Gastrocnemius medialis (tissue), 4 donors: ENCODE measurements at regions not wholly inside any gene's neighbourhood (a gene's known extent, or its start where the extent isn't known, plus 50 kb on each side); places are given as distances from the start of the nearest gene placed in this dataset.

Source experiments
- ATAC-seq, 2 donors: fragments of 150-250 bp; one replicate each; pipeline ENCODE4 v1.9.1; 2016
- DNase-seq, 2 donors: peaks; one replicate each; pipeline ENCODE4 v3.0.0-alpha.2; 2019
- H3K27ac ChIP-seq, 4 donors: fragments of 200-600 bp; sonication (generic); 1 replicate in 1 of 4; 2 replicates in 3 of 4; pipeline ENCODE4 v1.5.1; 2016 to 2018; ENCODE audit warnings: mild to moderate bottlenecking in 2 of 4, moderate library complexity in 1 of 4
- H3K27me3 ChIP-seq, 3 donors: fragments of 200-600 bp; sonication (generic) in 2 of 3; 1 replicate in 1 of 3; 2 replicates in 2 of 3; pipeline versions ENCODE4 v1.5.1 to v1.6.0; 2016 to 2019; ENCODE audit warnings: mild to moderate bottlenecking in 1 of 3, moderate library complexity in 1 of 3
- H3K36me3 ChIP-seq, 2 donors: fragments of 200-600 bp; sonication (generic) in 1 of 2; one replicate each; pipeline ENCODE4 v1.5.1; 2017 to 2018
- H3K4me1 ChIP-seq, 2 donors: fragments of 200-600 bp; sonication (generic) in 1 of 2; one replicate each; pipeline ENCODE4 v1.5.1; 2016 to 2017; ENCODE audit warnings: mild to moderate bottlenecking in 2 of 2
- H3K4me3 ChIP-seq, 4 donors: fragments of 200-600 bp; sonication (generic) in 3 of 4; 1 replicate in 1 of 4; 2 replicates in 3 of 4; pipeline ENCODE4 v1.5.1; 2016 to 2019; ENCODE audit warnings: mild to moderate bottlenecking in 2 of 4
- H3K9me3 ChIP-seq, 3 donors: fragments of 200-600 bp; sonication (generic) in 2 of 3; 1 replicate in 1 of 3; 2 replicates in 2 of 3; pipeline ENCODE4 v1.5.1; 2016 to 2019
- POLR2A ChIP-seq, 2 donors: fragments of 450-650 bp; IDR thresholded peaks; one replicate each; pipeline ENCODE4 v1.6.1; 2017; ENCODE audit warnings: antibody characterized with exemption in 2 of 2, mild to moderate bottlenecking in 2 of 2, moderate library complexity in 2 of 2
- in situ Hi-C, 4 donors: fragments of 200-750 bp; cut with MboI; loops; one replicate each; pipeline versions ENCODE4 v1.15.0 to v1.8.0; 2017; ENCODE audit warnings: low sequenced_read_pairs in 4 of 4
- intact Hi-C: fragments of 100-400 bp; cut with DNase I; formaldehyde crosslinking; loops from one replicate; pipeline ENCODE4 v1.15.1; 2023; ENCODE audit warnings: low total_unique reads
- TF ChIP-seq, protein P1 (sequence below), 5 experiments: fragments of 450-650 bp in 3 of 5; fragments of 200-600 bp in 2 of 5; sonication (generic) in 2 of 5; IDR thresholded peaks in 4 of 5; conservative IDR thresholded peaks in 1 of 5; 1 replicate in 4 of 5; 2 replicates in 1 of 5; pipeline ENCODE4 v1.5.1; 2016 to 2019; ENCODE audit warnings: antibody characterized with exemption in 5 of 5, mild to moderate bottlenecking in 3 of 5, moderate library complexity in 3 of 5

DNA sequence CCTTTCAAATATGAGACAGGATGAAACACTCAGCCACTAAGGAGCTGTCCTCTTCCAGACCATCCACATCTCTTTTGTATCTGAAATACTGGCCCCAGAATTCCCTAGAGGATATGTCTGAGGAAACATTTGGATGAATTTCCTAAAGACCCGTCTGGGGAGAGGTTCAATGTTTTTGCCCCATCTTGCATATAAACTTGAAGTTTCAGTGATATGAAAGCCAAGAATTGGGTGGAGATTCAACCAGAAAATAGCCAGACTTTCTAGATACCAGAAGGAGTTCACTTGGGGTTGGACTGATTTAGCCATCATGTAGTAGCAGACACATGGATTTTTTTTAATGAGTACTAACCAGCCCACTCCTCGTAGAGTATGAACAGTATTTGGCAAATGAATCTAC, 182.0 kb downstream of the PLPP3 start:
- intact Hi-C loops (no loop called here), in situ Hi-C loops (no loop called here)
- Histone ChIP-seq H3K36me3 (no peaks in the 10 kb centered on the region), H3K4me3 (no peak overlapping the region), H3K27me3 (no peaks in the 10 kb centered on the region), H3K4me1 (peaks cover 0 to 12% of the 10 kb centered on the region in 2 donors), H3K9me3 (no peaks in the 10 kb centered on the region), H3K27ac (no peak overlapping the region)
- ATAC-seq = peak; percentile 48 to 60
- no peak for DNase-seq
- TF ChIP-seq POLR2A (IDR thresholded peaks at IDR 0.05) = no peak
- TF ChIP-seq, protein P1, sequence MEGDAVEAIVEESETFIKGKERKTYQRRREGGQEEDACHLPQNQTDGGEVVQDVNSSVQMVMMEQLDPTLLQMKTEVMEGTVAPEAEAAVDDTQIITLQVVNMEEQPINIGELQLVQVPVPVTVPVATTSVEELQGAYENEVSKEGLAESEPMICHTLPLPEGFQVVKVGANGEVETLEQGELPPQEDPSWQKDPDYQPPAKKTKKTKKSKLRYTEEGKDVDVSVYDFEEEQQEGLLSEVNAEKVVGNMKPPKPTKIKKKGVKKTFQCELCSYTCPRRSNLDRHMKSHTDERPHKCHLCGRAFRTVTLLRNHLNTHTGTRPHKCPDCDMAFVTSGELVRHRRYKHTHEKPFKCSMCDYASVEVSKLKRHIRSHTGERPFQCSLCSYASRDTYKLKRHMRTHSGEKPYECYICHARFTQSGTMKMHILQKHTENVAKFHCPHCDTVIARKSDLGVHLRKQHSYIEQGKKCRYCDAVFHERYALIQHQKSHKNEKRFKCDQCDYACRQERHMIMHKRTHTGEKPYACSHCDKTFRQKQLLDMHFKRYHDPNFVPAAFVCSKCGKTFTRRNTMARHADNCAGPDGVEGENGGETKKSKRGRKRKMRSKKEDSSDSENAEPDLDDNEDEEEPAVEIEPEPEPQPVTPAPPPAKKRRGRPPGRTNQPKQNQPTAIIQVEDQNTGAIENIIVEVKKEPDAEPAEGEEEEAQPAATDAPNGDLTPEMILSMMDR (IDR thresholded peaks at IDR 0.05 in 4 of 5, conservative IDR thresholded peaks at IDR 0.05 in 1 of 5) = no peak

DNA sequence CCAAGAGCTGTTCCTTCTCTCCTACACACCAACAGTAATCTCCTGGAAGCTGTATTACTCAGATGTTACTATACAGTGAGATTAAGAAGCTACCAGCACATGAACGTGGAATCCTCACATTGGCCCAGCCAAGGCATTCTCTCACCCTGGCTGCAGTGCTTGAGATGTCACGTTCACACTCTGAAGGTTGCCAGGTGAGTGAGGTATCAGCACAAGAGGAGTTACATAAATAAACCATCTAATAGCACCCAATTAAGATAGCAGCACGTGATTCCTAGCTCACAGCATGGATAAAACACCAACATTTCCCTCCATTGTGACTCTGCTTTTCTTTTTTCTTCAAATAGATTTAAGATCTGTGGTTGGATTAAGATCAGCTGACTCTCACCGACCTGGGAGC, 182.8 kb downstream of the PLPP3 start:
- no peak overlapping the region for H3K4me3 ChIP-seq
- H3K9me3 ChIP-seq = no peaks in the 10 kb centered on the region
- H3K36me3 ChIP-seq = no peaks in the 10 kb centered on the region
- no peaks in the 10 kb centered on the region for H3K27me3 ChIP-seq
- DNase-seq = no peak
- intact Hi-C loops = no loop called here
- H3K4me1 ChIP-seq = peaks cover 0 to 12% of the 10 kb centered on the region in 2 donors
- TF ChIP-seq, protein P1 (IDR thresholded peaks at IDR 0.05 in 4 of 5, conservative IDR thresholded peaks at IDR 0.05 in 1 of 5) = no peak
- TF ChIP-seq POLR2A (IDR thresholded peaks at IDR 0.05) = no peak
- H3K27ac ChIP-seq = no peak overlapping the region
- in situ Hi-C loops = no loop called here
- no peak for ATAC-seq

DNA sequence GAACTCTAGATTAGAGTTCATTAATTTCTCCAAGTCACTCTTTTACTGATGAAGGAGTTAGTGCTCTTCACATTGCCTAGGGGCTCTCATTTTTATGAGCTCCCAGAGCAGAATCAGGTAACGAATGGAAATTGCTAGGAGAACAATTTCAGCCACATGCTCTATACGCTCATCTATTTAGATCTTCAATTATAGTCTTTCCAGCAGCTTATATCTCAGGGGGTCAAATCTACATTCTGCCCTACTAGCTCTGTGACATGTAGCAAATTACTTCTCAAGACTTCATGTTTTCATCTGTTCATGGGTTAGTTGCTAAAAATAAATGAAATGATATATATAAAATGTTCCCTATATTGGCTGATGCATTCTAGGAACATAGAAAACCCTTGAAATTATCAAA, 183.6 kb downstream of the PLPP3 start:
- Histone ChIP-seq H3K27me3 (no peaks in the 10 kb centered on the region), H3K27ac (no peak overlapping the region), H3K9me3 (no peaks in the 10 kb centered on the region), H3K4me1 (peaks cover 0 to 12% of the 10 kb centered on the region in 2 donors), H3K4me3 (no peak overlapping the region), H3K36me3 (no peaks in the 10 kb centered on the region)
- TF ChIP-seq, protein P1 (IDR thresholded peaks at IDR 0.05 in 4 of 5, conservative IDR thresholded peaks at IDR 0.05 in 1 of 5) = no peak
- no peak for TF ChIP-seq POLR2A (IDR thresholded peaks at IDR 0.05)
- ATAC-seq (no peak), DNase-seq (no peak)
- in situ Hi-C loops = no loop called here
- intact Hi-C loops = no loop called here

DNA sequence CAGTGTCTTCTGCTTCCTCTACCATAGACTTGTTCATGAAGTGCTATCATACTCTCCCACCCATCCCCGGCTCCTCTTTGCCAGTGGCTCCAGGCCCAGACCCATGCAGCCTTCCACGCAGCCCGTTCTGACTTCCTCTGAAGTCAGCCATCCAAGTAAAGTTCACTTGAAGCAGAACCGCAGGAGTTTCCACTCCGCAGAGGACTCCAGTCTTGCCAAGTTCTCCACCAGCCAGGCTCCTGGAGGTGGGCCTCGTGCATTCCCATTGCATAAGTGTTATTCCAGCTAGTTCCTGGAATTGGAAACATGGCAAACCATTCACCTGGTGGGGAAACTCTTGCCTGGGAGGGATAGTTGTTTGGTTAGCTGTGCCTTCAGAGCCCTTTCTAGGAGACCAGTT, 185.1 kb downstream of the PLPP3 start:
- DNase-seq (peak; percentile 16 to 58), ATAC-seq (peak in 1 of 2 donors; percentile 47)
- Histone ChIP-seq H3K27me3 (no peaks in the 10 kb centered on the region), H3K36me3 (no peaks in the 10 kb centered on the region), H3K4me1 (peaks cover 0 to 12% of the 10 kb centered on the region in 2 donors), H3K4me3 (no peak overlapping the region), H3K27ac (no peak overlapping the region), H3K9me3 (no peaks in the 10 kb centered on the region)
- TF ChIP-seq, protein P1 (IDR thresholded peaks at IDR 0.05 in 4 of 5, conservative IDR thresholded peaks at IDR 0.05 in 1 of 5) = no peak
- in situ Hi-C loops = no loop called here
- intact Hi-C loops = no loop called here
